GM18907 (cell line): ENCODE measurements at regions not wholly inside any gene's neighbourhood (a gene's known extent, or its start where the extent isn't known, plus 50 kb on each side); places are given as distances from the start of the nearest gene placed in this dataset.
"Not testable (repeated sequence)": the region's sequence is repeated elsewhere in the genome, so short reads cannot be mapped to it uniquely, and the experiment has no call there.

ENCODE experiments used
- ATAC-seq: cut with Tn5 transposase; IDR thresholded peaks from one replicate; pipeline ENCODE4 v1.9.1; 2021; ENCODE audit warnings: mild to moderate bottlenecking, moderate library complexity; ENCODE audit not compliant: unreplicated experiment

GRCh38 chr5:39680213-39680612 is 255.4 kb upstream of the DAB2 start:
- ATAC-seq = no peak

- no peak for ATAC-seq
Observed at GRCh38 chr5:39678534-39678933, 253.8 kb upstream of the DAB2 start.

GRCh38 chr5:39675676-39676075 is 250.9 kb upstream of the DAB2 start:
- no peak for ATAC-seq

GRCh38 chr5:39674209-39675082 is 249.7 kb upstream of the DAB2 start:
- no peak for ATAC-seq

- no peak for ATAC-seq
Observed at GRCh38 chr5:39671561-39671961, 246.8 kb upstream of the DAB2 start.

DNA sequence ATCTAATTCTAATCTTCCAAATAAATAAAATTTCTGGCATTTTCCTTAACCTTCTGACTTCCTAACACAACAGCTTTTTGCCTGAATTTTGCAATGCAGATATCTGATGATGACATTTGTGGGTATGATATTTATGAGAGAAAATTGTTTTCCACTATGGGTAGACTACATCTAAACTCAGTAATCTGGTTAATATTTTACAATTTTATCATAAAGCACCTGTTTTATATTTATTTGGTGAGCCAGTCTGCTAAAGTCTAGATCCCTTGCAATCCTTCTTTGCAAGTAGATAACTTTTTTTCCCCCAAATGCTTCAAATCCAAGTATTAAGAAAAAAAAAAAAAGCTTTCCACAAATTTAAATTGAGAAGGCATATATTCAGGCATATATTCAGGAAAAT is 246.2 kb upstream of the DAB2 start:
- ATAC-seq = no peak

- no peak for ATAC-seq
Observed at GRCh38 chr5:39670391-39670790, 245.6 kb upstream of the DAB2 start.

DNA sequence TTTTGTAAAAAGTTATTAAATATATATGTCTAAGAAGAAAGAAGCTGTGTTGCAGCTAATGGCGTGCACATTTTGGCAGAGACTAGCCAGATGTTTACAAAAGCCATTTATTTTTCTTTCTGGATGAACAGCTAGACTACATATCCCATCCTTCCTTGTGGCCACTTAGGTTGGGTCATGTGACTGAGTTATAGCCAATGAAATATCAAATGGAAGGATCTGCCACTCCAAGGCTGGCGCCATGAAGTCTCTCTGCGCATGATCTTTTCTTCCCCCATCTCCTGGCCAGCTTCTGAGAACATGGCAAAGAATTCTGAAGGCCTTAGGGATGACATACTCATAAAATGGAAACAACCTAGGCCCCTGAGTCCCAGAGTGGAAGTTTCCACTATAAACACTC is 244.2 kb upstream of the DAB2 start:
- no peak for ATAC-seq

GRCh38 chr5:39665328-39665727 is 240.5 kb upstream of the DAB2 start:
- ATAC-seq = no peak

GRCh38 chr5:39662945-39663344 is 238.2 kb upstream of the DAB2 start:
- ATAC-seq = no peak

DNA sequence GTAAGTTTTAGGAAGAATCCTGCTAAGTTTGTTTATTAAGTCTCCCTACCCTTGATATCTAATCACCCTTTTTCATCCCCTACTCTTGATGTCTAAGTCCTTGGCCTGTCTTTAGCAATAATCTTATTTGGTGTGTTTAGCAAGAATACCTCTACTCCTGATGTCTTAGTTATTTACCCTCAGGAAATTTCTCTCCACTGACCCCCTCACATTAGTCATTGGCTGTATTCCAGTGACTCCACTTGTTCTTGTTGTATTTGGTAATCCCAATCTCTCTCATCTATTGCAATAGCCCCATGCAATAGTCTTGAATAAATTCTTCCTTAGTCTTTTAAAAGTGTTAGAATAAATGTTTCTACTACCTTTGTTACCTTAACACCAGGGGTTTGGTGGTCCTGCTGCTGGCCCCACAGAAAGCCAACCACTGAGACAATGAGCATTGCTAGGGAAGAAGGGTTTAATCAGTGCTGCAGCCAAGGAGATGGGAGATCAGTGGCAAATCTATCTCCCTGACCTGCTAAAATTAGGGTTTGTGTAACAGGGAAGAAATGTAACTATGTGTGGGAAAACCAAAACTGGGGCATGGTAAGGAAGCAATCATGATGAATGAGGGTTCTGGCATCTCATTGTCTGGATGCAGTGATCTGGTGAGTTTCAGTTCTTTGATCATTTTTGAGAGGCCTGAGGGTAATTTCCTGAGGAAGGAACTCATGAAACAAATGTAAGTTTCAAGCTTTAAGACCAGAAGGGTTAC is 236.4 kb upstream of the DAB2 start:
- no peak for ATAC-seq

GRCh38 chr5:39660020-39660419 is 235.2 kb upstream of the DAB2 start:
- ATAC-seq = no peak

DNA sequence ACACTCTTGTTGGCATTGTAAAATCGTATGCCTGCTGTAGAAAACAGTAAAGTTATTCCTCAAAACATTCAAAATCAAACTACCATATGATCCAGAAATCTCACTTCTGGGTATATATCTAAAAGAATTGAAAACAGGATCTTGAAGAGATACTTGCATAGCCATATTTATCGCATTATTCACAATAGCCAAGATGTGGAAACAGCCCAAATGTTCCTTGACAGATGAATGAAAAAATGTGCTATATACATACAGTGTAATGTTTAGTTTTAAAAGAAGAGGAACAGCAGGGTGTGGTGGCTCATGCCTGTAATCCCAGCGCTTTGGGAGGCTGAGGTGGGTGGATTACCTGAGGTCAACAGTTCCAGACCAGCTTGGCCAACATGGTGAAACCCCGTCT is 234.1 kb upstream of the DAB2 start:
- no peak for ATAC-seq

DNA sequence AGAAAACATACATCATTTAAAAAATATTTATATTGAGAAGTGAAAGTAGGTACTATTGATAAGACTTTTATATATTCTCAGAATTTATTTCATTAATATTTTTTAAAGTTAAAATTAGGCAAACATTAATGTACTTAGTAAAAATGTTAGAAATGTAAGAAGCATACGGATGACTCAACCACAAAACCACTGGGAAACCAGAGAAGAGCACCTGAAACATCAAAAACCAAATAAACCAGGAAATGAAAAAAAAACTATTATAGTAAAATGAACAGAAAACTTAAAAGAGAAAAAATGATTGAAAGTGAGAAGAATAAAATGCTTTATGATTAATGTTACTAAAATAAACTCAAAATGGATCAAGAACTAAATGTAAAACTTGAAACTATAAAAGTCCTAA is 233.2 kb upstream of the DAB2 start:
- ATAC-seq = no peak

- no peak for ATAC-seq
Observed at GRCh38 chr5:39656600-39656999, 231.8 kb upstream of the DAB2 start.

DNA sequence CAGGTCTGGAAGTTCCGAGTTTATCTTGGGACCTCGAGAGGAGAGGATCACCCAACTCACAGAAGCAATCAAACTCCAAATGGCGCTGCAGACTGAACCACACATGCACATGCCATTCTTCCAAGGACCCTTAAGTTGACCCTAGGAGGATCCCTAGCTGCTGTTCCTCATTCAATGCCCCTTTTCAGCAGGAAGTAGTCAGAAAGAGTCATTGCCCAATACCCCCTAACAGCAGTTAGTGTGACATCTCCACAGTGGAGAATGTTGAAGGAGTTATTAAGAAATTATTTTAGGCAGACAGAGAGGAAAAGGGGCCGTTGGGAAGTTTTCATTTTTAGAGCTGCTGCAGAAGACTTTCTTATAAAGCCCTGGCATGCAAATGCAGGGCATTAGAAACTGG is 229.9 kb upstream of the DAB2 start:
- ATAC-seq = no peak

- ATAC-seq = not testable (repeated sequence)
Observed at GRCh38 chr5:39652481-39652880, 227.7 kb upstream of the DAB2 start.

DNA sequence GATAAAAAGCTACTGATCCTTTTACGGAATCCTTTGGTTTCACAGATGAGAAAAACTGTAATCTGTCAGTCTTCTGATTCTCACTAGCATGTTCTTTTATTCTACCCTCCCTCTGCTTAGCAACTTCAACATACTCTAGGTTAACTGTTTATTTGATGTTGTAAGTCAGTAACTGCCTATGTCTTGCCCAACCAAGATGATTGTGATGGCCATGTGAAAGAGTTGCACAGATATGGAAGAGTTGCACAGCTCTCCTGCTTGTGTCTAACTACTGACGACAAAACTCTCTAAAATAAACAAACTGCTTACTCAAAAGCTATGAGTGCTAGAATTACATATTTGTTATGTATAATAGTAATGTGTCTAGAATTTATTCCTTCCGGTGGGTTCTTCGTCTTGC is 227.3 kb upstream of the DAB2 start:
- no peak for ATAC-seq

DNA sequence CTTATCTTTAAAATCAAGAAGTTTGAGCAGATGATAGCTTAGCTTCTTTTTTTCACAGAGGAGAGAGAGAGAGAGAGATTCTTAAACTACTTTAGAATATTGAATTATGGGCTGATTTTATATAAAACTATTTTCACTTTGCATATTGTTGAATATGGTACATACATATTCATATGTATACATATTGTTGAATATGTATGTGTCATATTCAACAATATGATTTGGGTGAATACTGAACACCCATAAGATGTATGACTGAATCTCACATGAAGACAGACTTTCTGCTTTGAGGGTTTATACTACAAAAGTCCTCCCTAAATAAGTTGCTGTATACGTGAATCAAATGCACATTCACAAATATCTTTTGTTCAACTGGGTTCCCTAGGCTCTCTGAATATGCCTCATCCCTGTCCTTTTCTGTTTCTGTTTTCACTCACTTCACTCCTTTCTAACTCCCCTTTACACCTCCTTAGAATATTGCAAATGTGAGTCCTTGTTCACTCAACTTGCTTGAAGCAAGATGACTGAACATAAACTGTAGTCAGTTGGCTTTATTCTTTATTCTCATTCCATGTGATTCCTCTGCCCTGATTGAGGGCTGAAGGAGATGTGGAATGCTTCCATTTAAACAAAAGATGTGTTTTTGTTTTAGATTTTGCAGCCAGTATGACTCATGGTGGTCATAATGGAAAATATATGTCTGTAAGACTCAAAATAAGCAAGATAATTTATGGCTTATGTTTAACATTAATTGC is 225.4 kb upstream of the DAB2 start:
- ATAC-seq = no peak

DNA sequence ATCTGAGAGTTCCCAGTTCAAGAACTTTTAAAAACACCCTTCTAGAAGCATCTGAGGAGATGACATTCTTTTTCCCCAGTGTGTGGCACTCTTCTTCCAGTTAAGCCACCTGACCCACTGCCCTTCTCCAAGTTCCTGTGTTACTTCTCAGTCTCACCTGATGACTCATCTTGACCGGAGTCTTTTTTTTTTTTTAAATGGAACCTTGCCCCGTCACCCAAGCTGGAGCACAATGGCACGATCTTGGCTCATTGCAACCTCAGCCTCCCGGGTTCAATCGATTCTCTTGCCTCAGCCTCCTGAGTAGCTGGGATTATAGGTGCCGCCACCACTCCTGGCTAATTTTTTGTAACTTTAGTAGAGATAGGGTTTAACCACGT is 224.1 kb upstream of the DAB2 start:
- peak; percentile 65 for ATAC-seq

DNA sequence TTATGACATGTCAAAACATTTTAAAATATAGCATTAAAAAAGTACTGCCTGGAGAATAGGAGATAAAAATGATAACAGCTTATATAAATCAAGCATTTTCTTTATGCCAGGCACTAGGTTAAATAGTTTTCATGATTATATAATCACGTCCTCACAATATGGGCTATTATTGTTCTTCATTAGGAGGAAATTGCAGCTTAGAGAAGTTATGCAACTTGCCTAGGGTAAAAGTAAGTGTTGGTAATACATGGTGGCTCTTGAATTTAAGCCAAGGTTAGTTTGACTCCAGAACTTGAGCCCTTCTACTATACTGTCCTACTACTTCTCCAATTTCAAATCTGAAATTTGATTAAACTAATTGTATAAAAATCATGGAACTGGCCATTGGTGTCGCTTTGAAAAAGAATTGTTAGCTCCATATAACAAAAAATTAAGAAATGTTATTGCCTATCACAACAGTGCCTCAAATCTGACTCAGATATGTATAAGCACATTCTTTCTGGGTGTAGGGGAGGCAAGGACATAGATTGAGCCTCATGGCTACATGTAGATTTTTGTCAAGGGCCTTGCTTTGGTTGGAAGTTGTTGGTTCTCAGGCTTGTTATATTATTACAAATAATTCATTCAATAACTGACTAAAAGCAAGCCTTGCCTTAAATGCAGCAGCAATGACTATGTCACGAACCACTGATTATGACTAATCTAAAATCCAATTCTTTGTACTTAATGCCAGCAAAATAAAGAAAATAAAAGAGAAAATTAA is 223.5 kb upstream of the DAB2 start:
- peak; percentile 22 for ATAC-seq
